ENCODE measurements at regions not wholly inside any gene's neighbourhood (a gene's known extent, or its start where the extent isn't known, plus 50 kb on each side); places are given as distances from the start of the nearest gene placed in this dataset.

GRCh38 chr2:241988146-241988545 is 118.6 kb downstream of the RTP5 start:
- TF ChIP-seq POLR2AphosphoS5 (IDR thresholded peaks at IDR 0.05) (no peak), POLR2A (IDR thresholded peaks at IDR 0.05) (no peak)
- TF ChIP-seq, protein P1, sequence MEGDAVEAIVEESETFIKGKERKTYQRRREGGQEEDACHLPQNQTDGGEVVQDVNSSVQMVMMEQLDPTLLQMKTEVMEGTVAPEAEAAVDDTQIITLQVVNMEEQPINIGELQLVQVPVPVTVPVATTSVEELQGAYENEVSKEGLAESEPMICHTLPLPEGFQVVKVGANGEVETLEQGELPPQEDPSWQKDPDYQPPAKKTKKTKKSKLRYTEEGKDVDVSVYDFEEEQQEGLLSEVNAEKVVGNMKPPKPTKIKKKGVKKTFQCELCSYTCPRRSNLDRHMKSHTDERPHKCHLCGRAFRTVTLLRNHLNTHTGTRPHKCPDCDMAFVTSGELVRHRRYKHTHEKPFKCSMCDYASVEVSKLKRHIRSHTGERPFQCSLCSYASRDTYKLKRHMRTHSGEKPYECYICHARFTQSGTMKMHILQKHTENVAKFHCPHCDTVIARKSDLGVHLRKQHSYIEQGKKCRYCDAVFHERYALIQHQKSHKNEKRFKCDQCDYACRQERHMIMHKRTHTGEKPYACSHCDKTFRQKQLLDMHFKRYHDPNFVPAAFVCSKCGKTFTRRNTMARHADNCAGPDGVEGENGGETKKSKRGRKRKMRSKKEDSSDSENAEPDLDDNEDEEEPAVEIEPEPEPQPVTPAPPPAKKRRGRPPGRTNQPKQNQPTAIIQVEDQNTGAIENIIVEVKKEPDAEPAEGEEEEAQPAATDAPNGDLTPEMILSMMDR (IDR thresholded peaks at IDR 0.05), result no peak
- H3K9me3 ChIP-seq, result no peaks in the 10 kb centered on the region
- H3K27ac ChIP-seq, result no peak overlapping the region
- H3K36me3 ChIP-seq, result no peaks in the 10 kb centered on the region
- no peaks in the 10 kb centered on the region for H3K27me3 ChIP-seq
- H3K4me3 ChIP-seq, result no peak overlapping the region
- intact Hi-C loops (cut with DNase I; ENCODE audit: low total_unique reads), result no loop called here
- DNase-seq (ENCODE audit: low spot score in 2 of 2), result no peak
- no peaks in the 10 kb centered on the region for H3K4me1 ChIP-seq

DNA sequence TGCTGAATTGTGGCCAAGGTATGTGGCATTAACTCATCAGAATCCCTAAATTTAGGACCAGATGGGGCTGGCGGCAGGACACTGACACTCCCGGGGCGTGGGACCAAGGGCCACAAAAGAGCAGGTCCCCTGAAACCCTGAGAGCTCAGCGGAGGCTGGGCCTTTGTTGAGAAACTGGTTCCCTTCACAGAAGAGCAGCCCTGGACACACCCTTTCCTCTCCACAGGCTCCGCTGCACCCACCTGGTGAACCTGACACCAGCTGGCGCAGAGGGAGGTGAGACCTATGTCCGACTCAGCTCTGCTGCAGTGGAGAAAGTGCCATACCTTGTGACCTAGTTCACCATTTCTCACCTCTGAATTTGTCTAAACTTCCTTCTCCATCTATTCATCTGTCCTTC is 119.5 kb downstream of the RTP5 start:
- intact Hi-C loops (cut with DNase I; ENCODE audit: low total_unique reads), result no loop called here
- no peaks in the 10 kb centered on the region for H3K36me3 ChIP-seq
- DNase-seq (ENCODE audit: low spot score in 2 of 2), result no peak
- H3K4me1 ChIP-seq, result no peaks in the 10 kb centered on the region
- H3K9me3 ChIP-seq, result no peaks in the 10 kb centered on the region
- no peak overlapping the region for H3K27ac ChIP-seq
- TF ChIP-seq POLR2A (IDR thresholded peaks at IDR 0.05), result no peak
- no peak for TF ChIP-seq POLR2AphosphoS5 (IDR thresholded peaks at IDR 0.05)
- TF ChIP-seq, protein P1 (IDR thresholded peaks at IDR 0.05), result no peak
- H3K4me3 ChIP-seq, result no peak overlapping the region
- no peaks in the 10 kb centered on the region for H3K27me3 ChIP-seq

GRCh38 chr2:241990466-241990865 is 120.9 kb downstream of the RTP5 start:
- H3K27me3 ChIP-seq, result no peaks in the 10 kb centered on the region
- no peak overlapping the region for H3K4me3 ChIP-seq
- intact Hi-C loops (cut with DNase I; ENCODE audit: low total_unique reads), result no loop called here

GRCh38 chr2:241991299-241991698 is 121.8 kb downstream of the RTP5 start:
- H3K4me1 ChIP-seq, result no peaks in the 10 kb centered on the region
- no peak overlapping the region for H3K27ac ChIP-seq
- TF ChIP-seq, protein P1 (IDR thresholded peaks at IDR 0.05), result no peak
- TF ChIP-seq POLR2AphosphoS5 (IDR thresholded peaks at IDR 0.05), result no peak
- no peak for TF ChIP-seq POLR2A (IDR thresholded peaks at IDR 0.05)
- H3K4me3 ChIP-seq, result no peak overlapping the region
- H3K27me3 ChIP-seq, result no peaks in the 10 kb centered on the region
- no peak for DNase-seq (ENCODE audit: low spot score in 2 of 2)
- no peaks in the 10 kb centered on the region for H3K9me3 ChIP-seq
- intact Hi-C loops (cut with DNase I; ENCODE audit: low total_unique reads), result no loop called here
- no peaks in the 10 kb centered on the region for H3K36me3 ChIP-seq

More at GRCh38 chr2:241990466-241990865, 120.9 kb downstream of the RTP5 start:
- Histone ChIP-seq H3K36me3 (no peaks in the 10 kb centered on the region), H3K27ac (no peak overlapping the region), H3K4me1 (no peaks in the 10 kb centered on the region), H3K9me3 (no peaks in the 10 kb centered on the region)
- no peak for DNase-seq (ENCODE audit: low spot score in 2 of 2)
- no peak for TF ChIP-seq POLR2A (IDR thresholded peaks at IDR 0.05)
- TF ChIP-seq POLR2AphosphoS5 (IDR thresholded peaks at IDR 0.05), result no peak
- TF ChIP-seq, protein P1 (IDR thresholded peaks at IDR 0.05), result no peak

GRCh38 chr2:241992753-241993152 is 123.2 kb downstream of the RTP5 start:
- intact Hi-C loops (cut with DNase I; ENCODE audit: low total_unique reads), result no loop called here
- Histone ChIP-seq H3K9me3 (no peaks in the 10 kb centered on the region), H3K4me3 (no peak overlapping the region), H3K27ac (no peak overlapping the region), H3K36me3 (no peaks in the 10 kb centered on the region), H3K4me1 (no peaks in the 10 kb centered on the region), H3K27me3 (no peaks in the 10 kb centered on the region)
- TF ChIP-seq, protein P1 (IDR thresholded peaks at IDR 0.05), result no peak
- TF ChIP-seq POLR2AphosphoS5 (IDR thresholded peaks at IDR 0.05) (no peak), POLR2A (IDR thresholded peaks at IDR 0.05) (no peak)
- DNase-seq (ENCODE audit: low spot score in 2 of 2), result peak in 1 of 2 donors; percentile 38
